ENCODE measurements at regions not wholly inside any gene's neighbourhood (a gene's known extent, or its start where the extent isn't known, plus 50 kb on each side); places are given as distances from the start of the nearest gene placed in this dataset.
A peak's percentile ranks its signal among the peaks of the same experiment; 100 is the strongest.

DNA sequence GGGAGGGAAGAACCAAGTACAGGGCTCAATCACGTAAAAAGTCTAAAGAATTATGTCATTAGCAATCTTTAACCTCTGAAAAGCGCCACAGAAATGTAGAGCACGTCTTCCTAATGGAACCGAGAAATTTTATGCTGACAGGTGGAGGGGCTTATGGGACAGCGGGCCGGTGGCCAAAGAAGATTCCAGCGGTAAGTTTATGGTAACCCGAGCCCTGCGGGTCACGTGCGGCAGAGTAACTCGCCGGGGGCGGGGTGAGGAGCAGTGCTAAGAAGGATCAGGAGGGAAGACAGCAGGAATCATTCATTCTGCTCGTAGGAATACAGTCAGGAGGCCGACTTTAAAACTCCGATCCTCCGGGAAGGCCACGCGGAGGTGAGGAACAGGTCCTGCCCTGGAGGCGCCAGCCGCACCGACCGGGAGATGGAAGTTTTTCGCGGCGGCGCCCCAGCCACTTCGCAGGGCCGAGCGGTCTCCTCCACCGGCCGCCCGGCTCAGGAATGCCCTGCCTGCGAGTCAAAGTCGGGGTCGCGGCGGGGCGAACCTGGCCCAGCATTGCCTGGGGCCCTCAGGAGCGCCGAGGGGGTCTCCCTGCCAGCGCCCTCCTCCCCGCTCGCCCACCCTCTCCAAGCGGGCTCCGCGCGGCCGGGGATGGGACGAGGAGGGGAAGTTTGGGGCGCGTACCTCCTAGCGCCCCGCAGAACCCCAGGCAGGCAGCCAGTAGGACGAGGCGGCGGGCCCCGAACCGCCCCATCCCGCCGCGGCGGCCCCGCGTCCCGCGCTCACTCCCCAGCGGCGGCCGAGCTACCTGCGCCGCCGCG is 101.8 kb downstream of the ESM1 start:
- Mint-ChIP-seq H3K36me3 (ENCODE audit: low read depth) (no peaks in the 10 kb centered on the region), H3K9me3 (no peaks in the 10 kb centered on the region), H3K27me3 (ENCODE audit: low read depth) (peaks cover 43% of the 10 kb centered on the region), H3K4me3 (peak overlapping the region; percentile 91), H3K4me1 (peaks cover 11% of the 10 kb centered on the region), H3K27ac (ENCODE audit: unreplicated experiment) (no peak overlapping the region)
- TF ChIP-seq, protein P1, sequence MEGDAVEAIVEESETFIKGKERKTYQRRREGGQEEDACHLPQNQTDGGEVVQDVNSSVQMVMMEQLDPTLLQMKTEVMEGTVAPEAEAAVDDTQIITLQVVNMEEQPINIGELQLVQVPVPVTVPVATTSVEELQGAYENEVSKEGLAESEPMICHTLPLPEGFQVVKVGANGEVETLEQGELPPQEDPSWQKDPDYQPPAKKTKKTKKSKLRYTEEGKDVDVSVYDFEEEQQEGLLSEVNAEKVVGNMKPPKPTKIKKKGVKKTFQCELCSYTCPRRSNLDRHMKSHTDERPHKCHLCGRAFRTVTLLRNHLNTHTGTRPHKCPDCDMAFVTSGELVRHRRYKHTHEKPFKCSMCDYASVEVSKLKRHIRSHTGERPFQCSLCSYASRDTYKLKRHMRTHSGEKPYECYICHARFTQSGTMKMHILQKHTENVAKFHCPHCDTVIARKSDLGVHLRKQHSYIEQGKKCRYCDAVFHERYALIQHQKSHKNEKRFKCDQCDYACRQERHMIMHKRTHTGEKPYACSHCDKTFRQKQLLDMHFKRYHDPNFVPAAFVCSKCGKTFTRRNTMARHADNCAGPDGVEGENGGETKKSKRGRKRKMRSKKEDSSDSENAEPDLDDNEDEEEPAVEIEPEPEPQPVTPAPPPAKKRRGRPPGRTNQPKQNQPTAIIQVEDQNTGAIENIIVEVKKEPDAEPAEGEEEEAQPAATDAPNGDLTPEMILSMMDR (conservative IDR thresholded peaks at IDR 0.05), result no peak
- peak; percentile 33 for DNase-seq (ENCODE audit: low read depth, low spot score)

DNA sequence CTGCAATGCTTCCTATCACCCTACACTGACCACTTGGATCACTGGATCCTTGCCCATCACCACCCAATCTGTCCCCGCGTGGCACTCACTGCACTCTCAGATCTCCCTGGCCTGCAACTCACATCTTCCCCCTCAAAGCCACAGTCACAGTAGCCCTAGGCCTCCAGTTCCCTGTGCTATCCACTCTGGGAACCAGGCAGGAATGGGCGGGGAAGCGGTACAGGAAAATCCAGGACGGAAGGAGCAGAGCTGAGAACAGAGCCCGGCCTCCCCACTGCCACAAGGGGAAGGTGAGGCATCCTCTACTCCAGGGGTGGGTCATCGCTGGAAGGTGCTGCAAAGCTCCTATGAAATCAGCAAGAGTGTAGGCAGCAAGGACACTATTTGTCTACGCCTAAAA is 102.6 kb downstream of the ESM1 start:
- Mint-ChIP-seq H3K4me1 (peaks cover 11% of the 10 kb centered on the region), H3K4me3 (peak overlapping the region; percentile 91), H3K27ac (ENCODE audit: unreplicated experiment) (no peak overlapping the region), H3K27me3 (ENCODE audit: low read depth) (peaks cover 43% of the 10 kb centered on the region), H3K9me3 (no peaks in the 10 kb centered on the region), H3K36me3 (ENCODE audit: low read depth) (no peaks in the 10 kb centered on the region)
- TF ChIP-seq, protein P1 (conservative IDR thresholded peaks at IDR 0.05), result no peak
- DNase-seq (ENCODE audit: low read depth, low spot score), result no peak

DNA sequence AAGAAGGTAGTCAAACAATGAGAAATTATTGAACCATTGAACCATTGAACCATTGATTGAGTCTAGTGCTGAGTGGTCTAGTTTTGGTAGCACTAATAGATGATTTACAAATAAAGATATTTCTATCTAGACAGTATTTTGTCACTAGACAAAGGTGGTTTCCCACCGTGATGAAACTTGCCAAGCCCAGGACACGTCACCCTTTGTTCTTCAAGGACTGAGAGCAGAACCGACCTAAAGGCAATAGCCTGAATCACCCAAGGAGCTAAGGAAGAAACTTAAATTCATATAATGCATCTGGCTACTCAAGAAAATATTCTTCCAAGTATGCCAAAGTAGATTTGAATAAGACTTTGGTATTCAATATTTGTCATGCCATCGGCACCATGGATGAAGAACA is 103.3 kb downstream of the ESM1 start:
- H3K4me1 Mint-ChIP-seq, result peaks cover 11% of the 10 kb centered on the region
- TF ChIP-seq, protein P1 (conservative IDR thresholded peaks at IDR 0.05), result no peak
- peaks cover 39% of the 10 kb centered on the region for H3K27me3 Mint-ChIP-seq (ENCODE audit: low read depth)
- no peak overlapping the region for H3K27ac Mint-ChIP-seq (ENCODE audit: unreplicated experiment)
- no peaks in the 10 kb centered on the region for H3K36me3 Mint-ChIP-seq (ENCODE audit: low read depth)
- DNase-seq (ENCODE audit: low read depth, low spot score), result no peak
- peak overlapping the region; percentile 39 for H3K4me3 Mint-ChIP-seq
- no peaks in the 10 kb centered on the region for H3K9me3 Mint-ChIP-seq

DNA sequence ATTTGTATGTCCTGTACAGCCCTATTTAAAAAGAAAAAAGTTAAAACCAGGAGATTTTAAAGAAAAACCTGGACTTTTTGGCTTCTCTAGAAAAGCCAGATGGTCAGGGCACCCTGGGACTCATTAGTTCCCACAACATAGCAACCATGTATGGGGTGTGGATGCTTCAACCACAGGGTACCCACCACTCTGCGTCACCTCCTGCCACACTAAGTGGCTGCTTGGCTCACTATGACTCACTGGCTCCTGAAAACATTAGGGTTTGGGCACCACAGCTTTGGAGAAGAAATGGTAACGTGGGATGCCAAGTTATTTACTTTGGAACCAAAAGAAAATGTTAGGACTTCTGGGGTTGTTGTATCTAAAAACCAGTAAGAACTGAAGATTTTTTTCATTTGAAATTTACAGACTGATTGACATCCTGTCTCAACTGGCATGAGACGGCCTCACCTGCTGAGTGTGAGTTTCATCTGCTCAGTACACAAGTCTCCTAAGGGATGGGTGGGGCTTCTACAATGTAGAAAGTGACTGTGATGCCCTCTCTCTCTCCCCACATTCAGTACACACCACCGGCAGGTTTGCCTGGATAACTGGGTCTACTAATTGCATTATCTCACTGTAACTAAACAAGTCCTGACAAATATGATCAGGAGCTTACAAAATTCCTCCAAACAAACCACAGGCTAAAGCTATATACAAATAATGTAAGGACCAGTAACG is 103.9 kb downstream of the ESM1 start:
- Mint-ChIP-seq H3K36me3 (ENCODE audit: low read depth) (no peaks in the 10 kb centered on the region), H3K27me3 (ENCODE audit: low read depth) (peaks cover 37% of the 10 kb centered on the region), H3K4me1 (peaks cover 11% of the 10 kb centered on the region), H3K9me3 (no peaks in the 10 kb centered on the region), H3K4me3 (no peak overlapping the region), H3K27ac (ENCODE audit: unreplicated experiment) (no peak overlapping the region)
- TF ChIP-seq, protein P1 (conservative IDR thresholded peaks at IDR 0.05), result no peak
- no peak for DNase-seq (ENCODE audit: low read depth, low spot score)

DNA sequence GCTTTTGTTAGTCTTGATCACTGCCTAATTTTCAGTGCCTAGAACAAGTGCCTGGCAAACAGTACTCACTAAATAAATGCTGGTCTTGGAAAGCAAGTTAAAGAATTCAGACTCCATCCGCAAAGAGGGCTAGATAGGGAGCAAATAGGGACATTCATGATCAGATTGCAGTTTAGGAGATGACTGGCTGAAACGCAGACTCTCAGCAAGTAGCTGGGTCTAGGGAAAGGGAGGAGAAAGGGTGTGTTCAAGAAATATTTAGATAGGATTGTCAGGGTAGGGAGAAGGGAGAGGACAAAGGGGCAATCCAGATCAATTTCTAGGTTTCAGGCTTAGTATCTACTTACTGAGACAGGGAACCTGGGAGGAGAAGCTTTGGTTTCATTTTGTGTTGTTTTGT is 108.4 kb downstream of the ESM1 start:
- TF ChIP-seq, protein P1 (conservative IDR thresholded peaks at IDR 0.05), result no peak
- Mint-ChIP-seq H3K27me3 (ENCODE audit: low read depth) (peaks cover 4% of the 10 kb centered on the region), H3K9me3 (no peaks in the 10 kb centered on the region), H3K4me3 (no peak overlapping the region), H3K36me3 (ENCODE audit: low read depth) (no peaks in the 10 kb centered on the region), H3K27ac (ENCODE audit: unreplicated experiment) (no peak overlapping the region), H3K4me1 (no peaks in the 10 kb centered on the region)
- DNase-seq (ENCODE audit: low read depth, low spot score), result no peak
